GM06990 (cell line): ENCODE measurements at regions not wholly inside any gene's neighbourhood (a gene's known extent, or its start where the extent isn't known, plus 50 kb on each side); places are given as distances from the start of the nearest gene placed in this dataset.
"Not testable (repeated sequence)": the region's sequence is repeated elsewhere in the genome, so short reads cannot be mapped to it uniquely, and the experiment has no call there.

ENCODE experiments used
- DNase-seq: peaks from one replicate; pipeline ENCODE4 v3.0.0-alpha.2; 2011; ENCODE audit not compliant: insufficient read length; ENCODE audit errors: extremely low read depth
- H3K27me3 ChIP-seq: replicated peaks from 2 replicates; pipeline ENCODE4 v1.6.0; 2011; ENCODE audit warnings: low read length; ENCODE audit not compliant: control insufficient read depth, insufficient read depth
- H3K36me3 ChIP-seq: 2 replicates; pipeline ENCODE4 v1.5.1; 2011; ENCODE audit warnings: low read length; ENCODE audit not compliant: control insufficient read depth, insufficient read depth
- H3K4me3 ChIP-seq: replicated peaks from 2 replicates; pipeline ENCODE4 v1.5.1; 2011; ENCODE audit warnings: low read depth, mild to moderate bottlenecking, control low read depth, low read length
- CTCF ChIP-seq: IDR thresholded peaks from 2 replicates; pipeline ENCODE4 v1.5.1; 2011; ENCODE audit warnings: low read length, control low read depth, mild to moderate bottlenecking, inconsistent platforms; ENCODE audit not compliant: insufficient read depth, poor library complexity, severe bottlenecking

GRCh38 chr13:72617186-72617585 lies 110.2 kb downstream of the MZT1 start:
- Histone ChIP-seq H3K27me3 (no peaks in the 10 kb centered on the region), H3K4me3 (no peak overlapping the region), H3K36me3 (no peaks in the 10 kb centered on the region)
- no peak for DNase-seq
- TF ChIP-seq CTCF: no peak

DNA sequence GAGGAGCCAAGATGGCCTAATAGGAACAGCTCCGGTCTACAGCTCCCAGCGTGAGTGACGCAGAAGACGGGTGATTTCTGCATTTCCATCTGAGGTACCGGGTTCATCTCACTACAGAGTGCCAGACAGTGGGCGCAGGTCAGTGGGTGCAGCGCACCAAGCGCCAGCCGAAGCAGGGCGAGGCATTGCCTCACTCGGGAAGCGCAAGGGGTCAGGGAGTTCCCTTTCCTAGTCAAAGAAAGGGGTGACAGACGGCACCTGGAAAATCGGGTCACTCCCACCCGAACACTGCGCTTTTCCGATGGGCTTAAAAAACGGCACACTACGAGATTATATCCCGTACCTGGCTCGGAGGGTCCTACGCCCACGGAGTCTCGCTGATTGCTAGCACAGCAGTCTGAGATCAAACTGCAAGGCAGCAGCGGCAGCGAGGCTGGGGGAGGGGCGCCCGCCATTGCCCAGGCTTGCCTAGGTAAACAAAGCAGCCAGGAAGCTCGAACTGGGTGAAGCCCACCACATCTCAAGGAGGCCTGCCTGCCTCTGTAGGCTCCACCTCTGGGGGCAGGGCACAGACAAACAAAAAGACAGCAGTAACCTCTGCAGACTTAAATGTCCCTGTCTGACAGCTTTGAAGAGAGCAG lies 117.1 kb downstream of the MZT1 start:
- H3K27me3 ChIP-seq, DNase-seq, H3K4me3 ChIP-seq, H3K36me3 ChIP-seq: not testable (repeated sequence)

- no peak for TF ChIP-seq CTCF
- Histone ChIP-seq H3K4me3 (no peak overlapping the region), H3K36me3 (no peaks in the 10 kb centered on the region), H3K27me3 (no peaks in the 10 kb centered on the region)
- no peak for DNase-seq
Observed at GRCh38 chr13:72599178-72599743, 128.2 kb downstream of the MZT1 start.

- H3K27me3 ChIP-seq: no peaks in the 10 kb centered on the region
- no peak overlapping the region for H3K4me3 ChIP-seq
- TF ChIP-seq CTCF: no peak
- DNase-seq: no peak
- no peaks in the 10 kb centered on the region for H3K36me3 ChIP-seq
Observed at GRCh38 chr13:72590091-72590740, 137.2 kb downstream of the MZT1 start.

GRCh38 chr13:72586518-72586917 lies 140.9 kb downstream of the MZT1 start:
- H3K27me3 ChIP-seq: no peaks in the 10 kb centered on the region
- TF ChIP-seq CTCF: no peak
- no peaks in the 10 kb centered on the region for H3K36me3 ChIP-seq

GRCh38 chr13:72585254-72585653 lies 142.2 kb downstream of the MZT1 start:
- no peak overlapping the region for H3K4me3 ChIP-seq
- no peak for TF ChIP-seq CTCF
- no peaks in the 10 kb centered on the region for H3K27me3 ChIP-seq
- no peak for DNase-seq
- no peaks in the 10 kb centered on the region for H3K36me3 ChIP-seq

More at GRCh38 chr13:72586518-72586917, 140.9 kb downstream of the MZT1 start:
- H3K4me3 ChIP-seq: no peak overlapping the region
- DNase-seq: no peak
